Anterior cingulate cortex (tissue), 58 donors: ENCODE measurements at regions not wholly inside any gene's neighbourhood (a gene's known extent, or its start where the extent isn't known, plus 50 kb on each side); places are given as distances from the start of the nearest gene placed in this dataset.
"Not testable (repeated sequence)": the region's sequence is repeated elsewhere in the genome, so short reads cannot be mapped to it uniquely, and the experiment has no call there.

Experiments
- DNase-seq, 58 donors: peaks; one replicate each; lab custom pipeline; 2025; lab: John Stamatoyannopoulos, UW

DNA sequence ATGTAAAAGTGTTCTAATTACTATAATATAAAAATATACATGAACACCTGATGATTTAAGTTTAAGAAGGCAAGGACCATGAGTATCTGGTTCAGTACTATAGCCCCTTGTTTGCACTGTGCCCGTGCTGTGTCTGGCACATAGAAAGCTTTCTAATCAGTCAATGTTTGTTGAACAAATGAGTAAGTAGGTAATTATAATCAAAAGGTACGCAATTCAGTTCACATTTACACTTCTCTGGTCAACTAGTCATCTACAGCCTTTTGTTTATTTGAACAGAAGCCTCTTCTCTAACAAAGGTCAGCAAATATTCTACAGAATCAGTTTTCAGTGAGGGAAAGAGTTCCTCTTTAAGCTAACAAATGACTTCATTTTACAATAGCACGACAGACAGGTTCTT, 523.3 kb downstream of the SMARCA1 start:
- no peak for DNase-seq

DNA sequence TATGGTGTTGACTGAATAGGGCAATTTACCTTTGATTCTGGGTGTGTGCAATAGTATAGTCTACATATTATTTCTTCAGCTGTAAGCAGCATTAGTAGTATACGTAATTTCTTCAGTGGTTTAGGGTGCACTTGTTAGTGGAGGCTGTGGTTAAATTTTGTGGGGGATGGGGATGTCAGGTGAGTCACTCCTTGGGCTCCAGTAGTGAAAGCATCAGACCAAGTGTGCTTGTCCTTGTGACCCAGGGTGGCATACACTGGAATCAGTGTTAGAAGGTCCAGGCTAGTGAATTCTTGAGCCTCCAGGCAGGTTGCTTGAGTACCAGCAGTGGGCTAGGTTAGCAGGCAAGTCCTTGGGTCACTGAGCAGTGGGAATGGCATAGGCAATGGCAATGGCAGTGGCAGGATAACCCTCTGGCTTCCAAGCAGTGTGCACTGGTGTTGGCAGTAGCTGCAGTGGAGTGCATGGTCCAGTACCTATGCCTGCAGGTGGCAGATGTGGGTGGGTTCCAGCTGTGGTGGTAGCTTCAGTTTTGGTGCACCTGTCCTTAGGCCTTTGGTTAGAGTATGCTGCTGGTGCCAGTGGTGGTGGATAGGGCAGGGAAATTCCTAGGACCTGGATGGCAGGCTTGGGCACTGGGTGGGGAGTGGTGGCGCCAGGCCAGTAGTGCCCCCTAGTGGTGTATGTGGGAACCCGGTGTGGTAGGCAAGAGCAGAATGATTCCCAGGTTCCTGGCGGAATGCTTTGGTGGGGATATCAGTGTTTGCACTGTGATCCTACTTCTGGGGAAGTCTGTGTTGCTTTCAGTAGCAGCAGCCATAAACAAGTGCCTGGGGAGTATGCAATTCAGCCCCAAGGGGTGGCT, 531.0 kb downstream of the SMARCA1 start:
- no peak for DNase-seq

DNA sequence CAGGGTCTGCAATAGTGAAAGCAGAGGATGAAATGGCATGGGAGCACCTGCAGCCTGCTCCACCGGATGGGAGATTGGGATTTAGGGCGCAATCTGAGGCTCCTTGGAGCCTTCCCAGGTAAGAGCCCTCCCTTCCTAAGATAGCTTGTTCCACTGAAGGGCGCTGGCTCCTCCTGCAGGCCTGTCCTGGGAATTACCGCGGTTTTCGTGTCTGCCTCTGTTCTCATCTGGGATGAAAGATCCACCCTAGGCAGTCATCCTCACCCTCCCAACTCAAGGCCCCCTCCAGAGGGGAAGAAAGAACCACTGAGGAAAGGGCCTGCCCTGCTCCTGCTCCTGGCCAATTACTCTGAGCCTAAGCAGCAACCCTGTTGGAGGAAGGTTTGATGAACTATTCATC, 547.5 kb downstream of the SMARCA1 start:
- peak in 39 of 58 donors; percentile 0 to 42 (median 2) for DNase-seq

DNA sequence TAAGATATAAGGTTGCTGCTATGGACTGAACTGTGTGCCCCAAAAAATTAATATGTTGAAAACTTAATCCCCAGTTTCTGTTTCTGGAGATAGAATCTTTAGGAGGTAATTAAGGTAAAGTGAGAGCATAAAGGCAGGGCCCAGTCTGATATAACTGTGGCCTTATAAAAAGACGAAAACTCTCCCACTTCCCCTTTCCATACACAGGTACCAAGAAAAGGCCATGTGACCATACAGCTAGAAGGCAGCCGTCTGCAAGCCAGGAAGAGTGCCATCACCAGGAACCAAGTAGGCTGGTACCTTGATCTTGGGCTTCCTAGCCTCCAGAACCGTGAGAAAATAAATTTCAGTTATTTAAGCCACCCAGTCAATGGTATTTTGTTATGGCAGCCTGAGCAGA, 550.3 kb downstream of the SMARCA1 start:
- DNase-seq: no peak

DNA sequence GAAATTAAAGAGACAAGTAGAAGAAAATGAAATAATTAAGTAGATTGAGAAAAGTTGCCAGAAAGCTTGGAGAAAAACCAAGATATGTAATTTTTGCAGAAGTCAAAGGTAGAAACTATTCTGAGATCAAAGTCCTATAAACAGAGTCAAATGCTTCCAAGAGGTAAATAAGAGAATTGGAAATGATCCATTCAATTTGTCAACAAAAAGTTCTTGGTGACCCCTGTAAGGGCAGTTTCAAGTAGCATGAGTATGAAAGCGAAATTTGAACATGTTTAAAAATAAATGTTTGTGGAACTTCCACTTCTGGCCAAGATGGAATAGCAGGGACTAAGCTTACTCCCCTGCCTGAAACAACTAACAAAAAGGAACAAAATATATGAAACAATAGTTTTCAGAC, 562.0 kb downstream of the SMARCA1 start:
- DNase-seq: no peak

DNA sequence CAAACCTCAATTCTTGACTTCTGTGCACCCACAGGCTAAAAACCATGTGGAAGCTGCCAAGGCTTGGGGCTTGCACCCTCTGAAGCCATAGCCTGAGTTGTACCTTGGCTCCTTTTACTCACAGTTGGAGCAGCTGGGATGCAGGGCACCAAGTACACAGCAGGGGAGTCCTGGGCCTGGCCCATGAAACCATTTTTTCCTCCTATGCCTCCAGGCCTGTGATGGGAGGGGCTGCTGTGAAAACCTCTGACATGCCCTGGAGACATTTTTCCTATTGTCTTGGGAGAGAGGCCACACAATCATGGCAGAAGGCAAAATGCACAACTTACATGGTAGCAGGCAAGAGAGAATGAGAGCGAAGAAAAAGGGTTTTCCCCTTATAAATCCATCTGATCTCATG, 568.6 kb downstream of the SMARCA1 start:
- DNase-seq: not testable (repeated sequence)

DNA sequence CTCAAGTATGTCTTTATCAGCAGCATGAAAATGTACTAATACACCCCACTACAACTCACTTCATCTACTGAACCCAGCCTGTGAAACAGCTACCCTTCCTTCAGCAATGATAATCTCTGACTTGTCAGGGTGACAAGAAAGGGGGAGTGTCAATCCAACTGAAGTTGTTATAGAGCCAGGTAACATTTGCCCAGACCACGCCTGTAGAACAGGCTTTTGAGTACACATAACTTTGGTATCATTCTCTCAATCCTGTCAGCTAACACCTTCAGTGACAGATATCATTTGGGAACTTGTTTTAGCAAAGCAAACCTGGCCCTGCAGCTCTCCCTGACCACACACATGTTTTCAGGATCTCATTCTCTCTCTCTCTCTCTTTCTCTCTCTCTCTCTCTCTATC, 592.2 kb downstream of the SMARCA1 start:
- no peak for DNase-seq

DNA sequence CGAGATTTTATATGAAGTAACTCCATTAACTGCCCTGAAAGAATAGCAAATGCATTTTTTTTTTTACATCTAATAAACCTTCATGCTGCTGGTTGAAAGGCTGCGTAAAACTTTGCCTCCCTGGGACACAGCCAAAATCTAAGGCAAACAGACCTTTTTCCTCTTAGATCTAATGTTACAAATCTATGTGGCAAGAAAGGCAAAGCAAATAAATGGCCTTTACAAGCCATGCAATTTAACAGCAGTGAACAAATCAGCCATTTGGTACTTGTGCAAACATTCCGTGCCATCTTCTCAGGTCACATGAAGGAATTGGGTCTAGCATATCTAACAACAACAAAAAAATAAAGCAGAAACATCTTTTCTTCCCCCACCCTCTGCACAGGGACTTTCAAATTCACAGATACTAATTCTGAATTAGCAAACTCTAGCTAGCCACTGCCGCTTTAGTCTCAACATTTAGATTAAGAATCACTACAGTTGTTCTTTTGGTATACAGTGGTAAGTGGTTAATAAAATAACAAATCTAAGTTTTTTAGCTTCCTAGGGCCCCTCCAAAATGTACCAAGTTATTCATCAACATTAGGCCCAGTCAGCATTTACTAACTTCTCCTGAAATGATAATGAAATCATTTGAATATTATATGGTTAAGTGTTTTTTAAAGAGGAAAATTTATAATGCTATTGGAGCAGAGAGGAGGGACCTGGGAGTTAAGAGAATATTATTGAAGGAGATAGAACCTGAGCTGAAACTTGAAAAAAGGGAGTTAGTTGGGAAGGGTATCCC, 593.8 kb downstream of the SMARCA1 start:
- no peak for DNase-seq

DNA sequence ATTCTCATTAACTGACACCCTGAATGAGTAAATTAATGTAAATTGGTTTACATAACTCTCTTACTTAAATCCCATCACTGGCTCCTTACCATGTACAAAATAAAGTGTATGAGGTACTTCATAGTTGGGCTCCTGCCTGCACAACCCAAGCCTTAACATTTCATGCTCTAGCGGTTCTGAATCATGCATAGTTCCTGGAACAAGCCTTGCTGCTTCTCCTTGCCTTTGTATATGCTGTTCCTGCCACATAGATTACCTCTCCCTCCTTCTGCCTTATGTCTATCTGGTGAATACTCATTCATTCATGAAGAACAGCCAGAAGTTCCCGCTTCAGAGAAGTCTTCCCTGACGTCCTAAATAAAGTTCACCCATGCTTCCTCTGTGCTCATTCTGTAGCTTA, 594.7 kb downstream of the SMARCA1 start:
- DNase-seq: no peak

DNA sequence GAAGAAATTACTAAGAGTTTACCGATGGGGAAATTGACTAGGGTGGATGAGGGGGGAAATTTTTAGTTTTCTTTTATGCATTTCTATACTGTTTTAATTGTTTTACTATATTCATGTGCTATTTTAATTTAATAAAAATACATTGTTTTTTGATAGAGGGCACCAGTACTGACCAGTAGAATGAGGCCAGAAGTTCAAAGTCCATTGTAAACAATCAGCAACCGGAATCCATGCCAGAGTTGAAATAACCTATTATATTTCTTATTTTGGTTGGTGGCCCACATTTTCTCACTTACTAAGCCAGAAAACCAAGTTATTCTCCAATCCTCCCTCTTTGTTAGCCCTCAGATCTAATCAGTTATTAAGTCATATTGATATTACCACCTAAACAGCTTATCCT, 595.9 kb downstream of the SMARCA1 start:
- DNase-seq: no peak

DNA sequence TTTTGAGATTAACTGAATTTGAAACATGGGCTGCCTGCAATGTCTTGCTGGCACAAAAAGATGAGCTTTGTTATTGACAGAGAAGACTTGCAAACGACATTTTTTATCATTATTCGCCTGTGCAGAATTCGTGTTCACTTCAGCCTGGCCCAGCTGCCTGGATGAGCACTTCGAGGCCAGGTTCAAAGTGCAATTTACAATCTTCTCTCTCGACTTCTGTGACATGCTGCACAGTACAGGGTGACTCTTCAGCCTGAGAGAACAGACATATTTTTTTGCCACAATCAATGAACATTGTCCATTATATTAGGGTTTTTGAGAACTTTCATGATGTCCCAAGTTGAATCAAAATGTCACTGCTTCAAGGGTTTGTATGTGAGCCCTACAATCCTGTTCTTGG, 616.5 kb downstream of the SMARCA1 start:
- DNase-seq: no peak

DNA sequence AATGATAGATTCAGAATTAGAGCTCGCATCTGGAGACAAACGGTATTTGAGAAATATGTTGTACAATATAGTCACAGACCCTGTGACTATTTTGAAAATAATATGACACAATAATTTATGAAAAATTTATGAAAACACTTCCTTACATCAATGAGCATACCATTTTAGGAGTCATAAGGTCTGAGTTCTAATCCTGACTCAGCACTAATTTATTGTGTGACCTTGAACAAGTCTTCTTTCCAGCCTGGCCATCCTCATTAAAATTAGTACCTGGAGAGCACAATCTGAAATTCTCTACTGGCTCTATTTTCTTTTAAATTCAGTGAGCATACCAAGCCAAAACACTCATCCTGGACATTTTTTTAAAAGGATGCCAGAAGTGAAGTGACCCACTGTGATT, 622.3 kb downstream of the SMARCA1 start:
- DNase-seq: no peak

DNA sequence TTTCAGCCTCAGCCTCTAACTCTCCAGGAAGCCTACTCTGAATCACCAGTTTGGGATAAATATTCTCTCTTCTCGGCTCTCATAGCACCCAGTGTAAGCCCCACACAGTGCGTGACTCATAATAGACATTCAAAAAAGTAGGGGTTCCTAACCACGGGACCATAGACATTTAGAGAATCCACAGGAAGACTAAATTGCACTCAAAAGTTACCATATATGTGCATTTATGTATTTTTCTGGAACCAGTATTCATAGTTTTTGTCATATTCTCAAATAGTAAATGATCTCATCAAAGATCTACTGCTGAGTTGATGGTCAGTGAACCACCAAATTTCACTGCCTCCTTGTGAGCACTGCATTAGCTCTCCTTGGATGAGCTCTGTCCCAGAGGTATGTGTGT, 625.7 kb downstream of the SMARCA1 start:
- DNase-seq: no peak

DNA sequence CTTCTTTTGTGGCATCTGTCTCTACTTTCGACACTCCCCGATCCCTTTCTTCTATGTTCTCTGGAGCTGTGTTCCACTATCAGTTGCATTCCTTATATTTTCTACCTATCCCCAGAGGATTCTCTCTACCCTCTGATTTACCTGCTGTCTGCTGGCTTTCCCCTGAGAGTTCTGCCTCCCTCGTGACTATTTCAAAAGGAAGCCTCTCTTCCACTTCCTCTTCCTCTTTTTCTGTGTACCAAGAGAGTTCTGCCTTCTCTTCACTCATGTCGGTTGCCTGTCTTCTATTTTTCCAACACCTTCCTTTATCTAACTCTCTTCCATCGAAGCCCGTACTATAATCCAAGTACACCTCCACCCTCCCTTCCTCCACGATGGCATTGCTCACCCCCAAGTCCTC, 631.7 kb downstream of the SMARCA1 start:
- DNase-seq: no peak

DNA sequence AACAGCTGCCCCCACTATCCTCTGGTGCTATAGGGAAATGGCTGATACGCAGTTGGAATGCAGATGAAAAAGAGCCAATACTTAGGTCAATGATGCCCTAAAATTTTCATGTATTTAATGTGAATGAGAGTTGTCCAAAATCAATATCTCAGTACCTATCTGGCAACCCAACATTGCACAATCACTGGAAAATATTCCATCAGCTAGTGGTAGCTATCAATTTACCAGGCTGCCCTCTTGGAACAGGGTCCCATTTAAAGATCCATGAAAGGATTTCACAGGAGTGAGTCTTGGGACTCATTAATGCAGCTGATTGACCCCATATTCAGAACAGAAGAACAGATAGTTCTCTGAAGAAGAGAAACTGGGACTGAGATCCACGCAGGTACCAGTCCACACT, 638.9 kb downstream of the SMARCA1 start:
- no peak for DNase-seq

DNA sequence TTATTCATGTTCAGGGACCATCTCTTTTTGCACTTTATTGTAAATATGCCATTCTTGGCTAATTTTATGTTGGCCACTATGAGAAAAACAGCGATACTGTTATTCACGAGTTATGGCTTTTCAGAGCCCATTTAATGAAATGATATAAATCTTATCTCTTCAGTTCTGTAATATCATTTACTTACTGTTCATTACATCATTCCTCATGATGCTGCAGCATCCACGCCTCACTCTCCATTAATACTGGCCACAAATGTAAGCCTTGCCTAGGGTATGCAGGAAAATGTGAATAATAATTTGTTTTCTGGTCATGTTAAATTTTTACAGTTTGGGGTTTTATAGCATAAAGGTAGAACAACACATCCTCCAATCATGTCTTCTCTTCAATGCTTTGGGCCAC, 639.6 kb downstream of the SMARCA1 start:
- DNase-seq: no peak

DNA sequence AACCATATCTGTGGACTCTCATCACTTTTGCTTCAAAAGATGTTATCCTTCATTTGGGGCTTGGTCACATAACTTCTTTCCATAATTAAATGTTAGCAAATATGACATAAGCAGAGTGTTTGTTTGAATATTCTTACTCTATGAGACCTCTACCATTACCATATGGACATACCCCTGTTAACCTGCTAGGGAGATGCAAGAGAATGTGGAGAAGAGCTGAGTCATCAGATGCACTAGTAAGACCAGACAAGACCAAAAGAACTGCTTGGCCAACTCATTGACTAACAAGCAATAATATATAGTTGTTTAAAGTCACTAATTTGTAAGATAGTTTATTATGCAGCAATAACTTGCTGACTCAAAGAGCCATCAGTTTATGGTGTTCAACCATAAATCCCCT, 652.9 kb downstream of the SMARCA1 start:
- DNase-seq: no peak

DNA sequence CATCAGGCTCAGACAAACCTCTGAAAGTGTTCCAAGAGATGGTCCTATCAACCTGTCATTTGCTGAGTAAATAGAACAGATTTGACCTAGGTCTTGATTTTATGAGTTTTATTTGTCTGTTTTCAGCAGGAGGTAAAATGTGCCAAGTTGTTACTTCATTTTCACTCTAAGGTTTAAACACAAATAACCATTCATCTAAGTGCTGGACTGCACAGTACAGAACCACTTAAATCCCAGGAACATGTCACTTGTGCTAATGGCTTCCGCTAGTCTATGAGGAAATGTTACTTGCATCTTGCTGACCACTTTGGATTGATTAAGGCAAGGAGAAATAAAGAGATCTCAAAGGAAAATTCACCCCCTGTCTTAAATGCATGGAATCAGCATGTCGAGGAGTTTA, 660.7 kb downstream of the SMARCA1 start:
- DNase-seq: no peak

DNA sequence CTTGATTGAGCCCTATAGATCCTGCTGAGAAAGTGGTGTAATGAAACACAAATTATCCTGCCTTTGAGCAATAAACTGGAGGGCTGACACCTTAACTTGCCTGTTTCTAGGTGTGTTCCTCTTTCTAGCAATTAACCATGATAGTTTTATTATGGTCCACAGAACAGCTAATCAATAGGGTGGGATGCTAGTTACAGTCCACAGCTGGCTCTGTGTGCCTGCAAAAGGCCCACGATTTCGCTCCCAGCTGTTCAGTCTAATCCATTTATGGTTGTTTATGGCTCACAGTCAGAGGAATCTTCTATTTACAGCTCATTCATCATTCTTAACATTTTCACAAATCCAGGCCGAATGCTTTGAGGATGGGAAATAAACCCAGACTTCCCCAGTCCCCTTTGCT, 674.9 kb downstream of the SMARCA1 start:
- no peak for DNase-seq

DNA sequence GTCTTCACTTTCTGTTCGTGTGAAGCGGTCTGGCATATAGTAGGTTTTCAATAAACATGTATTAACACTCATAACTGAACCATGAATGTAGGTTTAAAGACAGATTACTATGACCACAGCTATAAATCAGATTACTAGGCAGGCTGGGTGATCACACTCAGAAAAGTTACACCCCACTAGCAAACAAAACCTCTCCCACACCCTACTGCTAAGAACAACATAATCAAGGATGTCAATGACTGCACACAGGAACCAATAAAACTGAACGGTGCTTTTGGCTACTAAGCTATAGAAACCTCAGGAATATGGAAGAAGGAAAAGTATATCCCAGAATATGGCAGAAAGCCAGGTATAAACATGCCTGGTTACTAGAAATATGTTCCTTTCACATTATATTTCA, 676.9 kb downstream of the SMARCA1 start:
- no peak for DNase-seq

DNA sequence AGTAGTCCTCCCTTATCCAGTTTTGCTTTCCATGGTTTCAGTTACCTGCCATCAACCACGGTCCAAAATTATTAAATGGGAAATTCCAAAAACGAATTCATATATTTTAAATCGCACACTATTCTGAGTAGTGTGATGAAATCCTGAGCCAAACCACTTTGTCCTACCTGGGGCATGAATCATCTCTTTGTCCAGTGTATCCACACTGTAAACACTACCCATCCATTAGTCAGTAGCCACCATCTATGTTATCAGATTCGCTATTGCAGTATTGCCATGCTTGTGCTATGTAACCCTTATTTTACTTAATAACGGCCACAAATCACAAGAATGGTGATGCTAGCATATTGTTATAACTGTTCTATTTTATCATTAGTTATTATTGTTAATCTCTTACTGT, 704.6 kb downstream of the SMARCA1 start:
- DNase-seq: no peak

DNA sequence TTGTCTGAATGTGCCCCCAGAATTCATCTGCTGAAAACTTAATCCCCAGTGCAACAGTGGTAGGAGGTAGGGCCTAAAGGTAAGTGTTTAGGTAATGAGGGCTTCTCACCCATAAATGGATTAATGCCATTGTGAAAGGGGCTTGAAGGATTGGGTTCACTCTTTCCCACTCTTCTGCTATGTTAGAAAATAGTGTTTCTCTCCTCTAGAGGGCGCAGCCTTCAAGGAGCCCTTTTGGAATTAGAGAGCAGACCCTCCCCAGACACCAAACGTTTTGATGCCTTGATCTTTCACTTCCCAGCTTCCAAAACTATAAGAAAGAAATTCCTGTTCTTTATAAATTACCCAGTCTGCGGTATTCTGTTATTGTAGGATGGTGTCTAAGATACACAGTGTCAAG, 706.4 kb downstream of the SMARCA1 start:
- DNase-seq: no peak
